ENCODE measurements at regions not wholly inside any gene's neighbourhood (a gene's known extent, or its start where the extent isn't known, plus 50 kb on each side); places are given as distances from the start of the nearest gene placed in this dataset.

GRCh38 chr12:93972411-93973208, 175.8 kb upstream of the PLXNC1 start:
- H3K27me3 ChIP-seq: no peaks in the 10 kb centered on the region
- no peaks in the 10 kb centered on the region for H3K9me3 ChIP-seq
- no peak overlapping the region for H3K4me3 ChIP-seq
- H3K36me3 ChIP-seq: no peaks in the 10 kb centered on the region
- H3K27ac ChIP-seq: peak overlapping the region; percentile 5 to 33
- DNase-seq (ENCODE audit: low spot score): no peak
- H3K4me1 ChIP-seq: peaks cover 0 to 21% of the 10 kb centered on the region in 2 donors
- TF ChIP-seq CTCF (IDR thresholded peaks at IDR 0.05): no peak

- Histone ChIP-seq H3K4me3 (no peak overlapping the region), H3K9me3 (no peaks in the 10 kb centered on the region), H3K4me1 (peaks cover 0 to 27% of the 10 kb centered on the region in 2 donors), H3K36me3 (no peaks in the 10 kb centered on the region), H3K27ac (no peak overlapping the region), H3K27me3 (no peaks in the 10 kb centered on the region)
- no peak for DNase-seq (ENCODE audit: low spot score)
- no peak for TF ChIP-seq CTCF (IDR thresholded peaks at IDR 0.05)
Measured at GRCh38 chr12:93974252-93974651, 174.1 kb upstream of the PLXNC1 start.

GRCh38 chr12:93976024-93976423, 172.4 kb upstream of the PLXNC1 start:
- no peaks in the 10 kb centered on the region for H3K36me3 ChIP-seq
- no peak overlapping the region for H3K4me3 ChIP-seq
- TF ChIP-seq CTCF (IDR thresholded peaks at IDR 0.05): no peak
- DNase-seq (ENCODE audit: low spot score): no peak
- no peaks in the 10 kb centered on the region for H3K9me3 ChIP-seq
- peaks cover 0 to 27% of the 10 kb centered on the region in 2 donors for H3K4me1 ChIP-seq
- no peak overlapping the region for H3K27ac ChIP-seq
- no peaks in the 10 kb centered on the region for H3K27me3 ChIP-seq

- peaks cover 0 to 27% of the 10 kb centered on the region in 2 donors for H3K4me1 ChIP-seq
- H3K27me3 ChIP-seq: no peaks in the 10 kb centered on the region
- TF ChIP-seq CTCF (IDR thresholded peaks at IDR 0.05): no peak
- H3K4me3 ChIP-seq: no peak overlapping the region
- no peak overlapping the region for H3K27ac ChIP-seq
- no peak for DNase-seq (ENCODE audit: low spot score)
- no peaks in the 10 kb centered on the region for H3K36me3 ChIP-seq
- no peaks in the 10 kb centered on the region for H3K9me3 ChIP-seq
Measured at GRCh38 chr12:93977081-93977480, 171.3 kb upstream of the PLXNC1 start.

GRCh38 chr12:93978553-93978952, 169.8 kb upstream of the PLXNC1 start:
- peak; percentile 71 for DNase-seq (ENCODE audit: low spot score)
- H3K27me3 ChIP-seq: no peaks in the 10 kb centered on the region

More at GRCh38 chr12:93978553-93978952, 169.8 kb upstream of the PLXNC1 start:
- Histone ChIP-seq H3K36me3 (no peaks in the 10 kb centered on the region), H3K27ac (peak overlapping the region; percentile 31 to 52), H3K9me3 (no peaks in the 10 kb centered on the region), H3K4me3 (no peak overlapping the region), H3K4me1 (peaks cover 0 to 15% of the 10 kb centered on the region in 2 donors)
- no peak for TF ChIP-seq CTCF (IDR thresholded peaks at IDR 0.05)
